ENCODE measurements at regions not wholly inside any gene's neighbourhood (a gene's known extent, or its start where the extent isn't known, plus 50 kb on each side); places are given as distances from the start of the nearest gene placed in this dataset.
"Not testable (repeated sequence)": the region's sequence is repeated elsewhere in the genome, so short reads cannot be mapped to it uniquely, and the experiment has no call there.

- CTCF ChIA-PET, result no interaction called here
- TF ChIP-seq, protein P1, sequence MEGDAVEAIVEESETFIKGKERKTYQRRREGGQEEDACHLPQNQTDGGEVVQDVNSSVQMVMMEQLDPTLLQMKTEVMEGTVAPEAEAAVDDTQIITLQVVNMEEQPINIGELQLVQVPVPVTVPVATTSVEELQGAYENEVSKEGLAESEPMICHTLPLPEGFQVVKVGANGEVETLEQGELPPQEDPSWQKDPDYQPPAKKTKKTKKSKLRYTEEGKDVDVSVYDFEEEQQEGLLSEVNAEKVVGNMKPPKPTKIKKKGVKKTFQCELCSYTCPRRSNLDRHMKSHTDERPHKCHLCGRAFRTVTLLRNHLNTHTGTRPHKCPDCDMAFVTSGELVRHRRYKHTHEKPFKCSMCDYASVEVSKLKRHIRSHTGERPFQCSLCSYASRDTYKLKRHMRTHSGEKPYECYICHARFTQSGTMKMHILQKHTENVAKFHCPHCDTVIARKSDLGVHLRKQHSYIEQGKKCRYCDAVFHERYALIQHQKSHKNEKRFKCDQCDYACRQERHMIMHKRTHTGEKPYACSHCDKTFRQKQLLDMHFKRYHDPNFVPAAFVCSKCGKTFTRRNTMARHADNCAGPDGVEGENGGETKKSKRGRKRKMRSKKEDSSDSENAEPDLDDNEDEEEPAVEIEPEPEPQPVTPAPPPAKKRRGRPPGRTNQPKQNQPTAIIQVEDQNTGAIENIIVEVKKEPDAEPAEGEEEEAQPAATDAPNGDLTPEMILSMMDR (IDR thresholded peaks at IDR 0.05; ENCODE audit: low read depth, low read length), result no peak
- POLR2A ChIA-PET, result no interaction called here
- no peak for DNase-seq (ENCODE audit: low read depth, low spot score)
- H3K9me3 ChIP-seq (ENCODE audit: control insufficient read depth, insufficient read depth, low read length), result peaks cover 3% of the 10 kb centered on the region; the same call in 1 of the 2 replicates
- H3K27ac ChIP-seq (ENCODE audit: low read depth, low read length), result no peak overlapping the region
- no peak overlapping the region for H3K4me3 ChIP-seq (ENCODE audit: low read depth, low read length)
- no peaks in the 10 kb centered on the region for H3K27me3 ChIP-seq (ENCODE audit: control insufficient read depth, insufficient read depth, low read length)
These were observed 776.0 kb upstream of the MANEA start for GRCh38 chr6:94801344-94801743.

DNA sequence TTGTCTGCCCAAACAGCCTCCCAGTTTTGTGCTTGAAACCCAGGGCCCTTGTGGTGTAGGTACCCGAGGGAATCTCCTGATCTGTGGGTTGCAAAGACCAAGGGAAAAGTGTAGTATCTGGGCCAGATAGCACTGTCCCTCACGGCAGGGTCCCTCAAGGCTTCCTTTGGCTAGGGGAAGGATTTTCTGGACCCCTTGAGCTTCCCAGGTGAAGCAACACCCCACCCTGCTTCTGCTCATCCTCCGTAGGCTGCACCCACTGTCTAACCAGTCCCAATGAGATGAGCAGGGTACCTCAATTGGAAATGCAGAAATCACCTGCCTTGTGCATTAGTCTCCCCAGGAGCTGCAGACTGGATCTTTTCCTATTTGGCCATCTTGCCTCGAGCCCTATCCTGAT is 791.8 kb upstream of the MANEA start:
- TF ChIP-seq, protein P1 (IDR thresholded peaks at IDR 0.05; ENCODE audit: low read depth, low read length), result no peak
- ChIA-PET POLR2A (no interaction called here), CTCF (no interaction called here)
- DNase-seq (ENCODE audit: low read depth, low spot score), result no peak
- no peak overlapping the region for H3K4me3 ChIP-seq (ENCODE audit: low read depth, low read length)
- peaks cover 12% of the 10 kb centered on the region; the same call in 1 of the 2 replicates for H3K9me3 ChIP-seq (ENCODE audit: control insufficient read depth, insufficient read depth, low read length)
- H3K27me3 ChIP-seq (ENCODE audit: control insufficient read depth, insufficient read depth, low read length), result no peaks in the 10 kb centered on the region
- H3K27ac ChIP-seq (ENCODE audit: low read depth, low read length), result no peak overlapping the region

DNA sequence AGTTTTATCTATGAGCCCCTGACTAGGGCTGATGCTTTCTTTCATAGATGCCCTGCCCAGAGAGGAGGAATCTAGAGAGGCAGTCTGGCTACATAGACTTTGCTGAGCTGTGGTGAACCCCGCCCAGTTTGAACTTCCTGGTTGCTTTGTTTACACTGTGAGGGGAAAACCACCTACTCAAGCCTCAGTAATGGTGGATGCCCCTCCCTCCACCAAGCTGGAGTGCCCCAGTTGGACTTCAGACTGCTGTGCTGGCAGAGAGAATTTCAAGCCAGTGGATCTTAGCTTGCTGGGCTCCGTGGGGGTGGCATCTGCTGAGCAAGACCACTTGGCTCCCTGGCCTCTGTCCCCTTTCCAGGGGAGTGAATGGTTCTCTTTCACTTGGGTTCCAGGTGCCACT is 792.3 kb upstream of the MANEA start:
- H3K27ac ChIP-seq (ENCODE audit: low read depth, low read length); POLR2A ChIA-PET; CTCF ChIA-PET; DNase-seq (ENCODE audit: low read depth, low spot score); H3K27me3 ChIP-seq (ENCODE audit: control insufficient read depth, insufficient read depth, low read length); H3K4me3 ChIP-seq (ENCODE audit: low read depth, low read length): not testable (repeated sequence)
- H3K9me3 ChIP-seq (ENCODE audit: control insufficient read depth, insufficient read depth, low read length), result peaks cover 12% of the 10 kb centered on the region; the same call in 1 of the 2 replicates

DNA sequence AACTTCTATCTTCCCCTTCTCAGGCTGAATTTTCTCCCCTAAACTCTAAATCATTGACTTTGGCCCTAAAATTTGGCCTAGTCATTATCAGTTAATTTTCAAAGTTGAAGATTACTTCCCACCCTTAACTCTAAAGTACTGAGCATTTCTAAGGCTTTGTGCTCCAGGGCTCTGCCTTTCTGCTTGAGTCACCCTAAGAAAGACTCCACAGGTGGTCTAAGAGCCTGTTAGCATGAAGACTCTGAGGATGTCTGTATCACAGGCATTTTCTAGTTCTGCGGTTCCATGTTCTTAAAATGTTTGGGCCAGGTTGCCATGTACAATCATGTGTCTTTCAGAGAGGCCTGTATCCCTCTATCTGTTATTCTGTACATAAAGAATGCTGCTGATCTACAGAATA is 808.1 kb upstream of the MANEA start:
- no peak for DNase-seq (ENCODE audit: low read depth, low spot score)
- Histone ChIP-seq H3K27ac (ENCODE audit: low read depth, low read length) (no peak overlapping the region), H3K4me3 (ENCODE audit: low read depth, low read length) (no peak overlapping the region), H3K27me3 (ENCODE audit: control insufficient read depth, insufficient read depth, low read length) (no peaks in the 10 kb centered on the region), H3K9me3 (ENCODE audit: control insufficient read depth, insufficient read depth, low read length) (no peaks in the 10 kb centered on the region)
- TF ChIP-seq, protein P1 (IDR thresholded peaks at IDR 0.05; ENCODE audit: low read depth, low read length), result no peak
- CTCF ChIA-PET, result no interaction called here
- POLR2A ChIA-PET, result no interaction called here

DNA sequence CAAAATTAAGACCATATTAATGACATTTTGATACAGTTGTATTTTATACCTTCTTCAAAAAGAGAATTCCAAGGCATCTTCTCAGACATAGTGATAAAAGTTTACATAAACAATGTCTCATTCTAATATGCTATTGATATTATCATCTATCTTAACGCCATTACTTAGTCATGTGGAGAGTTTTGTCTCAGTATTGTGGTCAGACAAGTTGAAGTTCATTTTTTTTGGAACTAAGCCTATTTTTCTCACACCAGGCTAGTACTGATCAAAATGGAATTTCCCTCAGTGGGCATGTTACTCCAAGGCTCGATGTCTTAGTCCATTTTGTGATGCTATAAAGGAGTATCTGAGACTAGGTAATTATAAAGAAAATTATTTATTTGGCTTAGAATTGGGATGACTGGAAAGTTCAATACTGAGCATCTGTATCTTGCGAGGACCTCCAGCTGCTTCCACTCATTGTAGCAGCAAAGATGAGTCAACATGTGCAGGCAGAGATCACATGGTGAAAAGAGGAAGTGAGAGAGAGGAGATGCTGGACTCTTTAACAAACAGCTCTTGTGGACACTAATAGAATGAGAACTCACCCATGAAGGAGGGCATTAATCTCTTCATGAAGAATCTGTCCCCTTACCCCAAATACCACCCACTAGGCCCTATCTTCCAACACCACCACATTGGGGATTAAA is 825.5 kb upstream of the MANEA start:
- no peak overlapping the region for H3K27ac ChIP-seq (ENCODE audit: low read depth, low read length)
- peaks cover 14% of the 10 kb centered on the region for H3K9me3 ChIP-seq (ENCODE audit: control insufficient read depth, insufficient read depth, low read length)
- TF ChIP-seq, protein P1 (IDR thresholded peaks at IDR 0.05; ENCODE audit: low read depth, low read length), result no peak
- no peak for DNase-seq (ENCODE audit: low read depth, low spot score)
- POLR2A ChIA-PET, result no interaction called here
- no peaks in the 10 kb centered on the region for H3K27me3 ChIP-seq (ENCODE audit: control insufficient read depth, insufficient read depth, low read length)
- CTCF ChIA-PET, result no interaction called here
- H3K4me3 ChIP-seq (ENCODE audit: low read depth, low read length), result no peak overlapping the region
